DMS79 (cell line): ENCODE measurements at regions not wholly inside any gene's neighbourhood (a gene's known extent, or its start where the extent isn't known, plus 50 kb on each side); places are given as distances from the start of the nearest gene placed in this dataset.
"Not testable (repeated sequence)": the region's sequence is repeated elsewhere in the genome, so short reads cannot be mapped to it uniquely, and the experiment has no call there.

Source experiments
- DNase-seq: peaks from one replicate; lab custom pipeline; 2025; lab: John Stamatoyannopoulos, UW

DNA sequence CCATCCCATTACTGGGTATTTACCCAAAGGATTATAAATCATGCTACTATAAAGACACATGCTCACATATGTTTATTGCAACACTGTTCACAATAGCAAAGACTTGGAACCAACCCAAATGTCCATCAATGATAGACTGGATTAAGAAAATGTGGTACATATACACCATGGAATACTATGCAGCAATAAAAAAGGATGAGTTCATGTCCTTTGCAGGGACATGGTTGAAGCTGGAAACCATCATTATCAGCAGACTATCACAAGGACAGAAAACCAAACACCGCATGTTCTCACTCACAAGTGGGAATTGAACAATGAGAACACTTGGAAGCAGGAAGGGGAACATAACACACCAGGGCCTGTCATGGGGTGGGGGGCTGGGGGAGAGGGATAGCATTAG, 249.6 kb upstream of the RASGRP1 start:
- not testable (repeated sequence) for DNase-seq

GRCh38 chr15:38814891-38815290, 250.3 kb upstream of the RASGRP1 start:
- DNase-seq: no peak

GRCh38 chr15:38817427-38818156, 253.0 kb upstream of the RASGRP1 start:
- no peak for DNase-seq

- DNase-seq: no peak
These were observed 253.7 kb upstream of the RASGRP1 start for GRCh38 chr15:38818157-38818790.

GRCh38 chr15:38819387-38819950, 254.9 kb upstream of the RASGRP1 start:
- no peak for DNase-seq

GRCh38 chr15:38823263-38823662, 258.6 kb upstream of the RASGRP1 start:
- DNase-seq: no peak

DNA sequence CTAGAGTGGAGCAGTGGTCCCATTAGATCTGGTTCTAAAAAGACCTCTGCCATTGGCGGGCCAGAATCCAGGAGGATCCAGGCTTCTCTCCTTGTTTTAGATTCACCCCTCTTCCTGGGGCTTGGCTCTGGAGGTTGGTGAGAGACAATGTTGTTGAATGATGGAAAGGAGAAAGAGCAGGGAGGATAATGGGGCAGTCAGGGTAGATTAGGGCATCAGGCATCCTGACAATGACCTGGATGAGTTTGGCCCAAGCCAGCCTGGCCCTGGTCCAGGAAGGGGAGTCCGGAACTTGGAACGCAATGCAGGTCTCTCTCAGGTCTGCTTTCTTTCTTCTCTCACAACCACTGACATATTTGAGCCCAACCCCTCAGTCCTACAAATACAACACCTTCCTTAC, 260.1 kb upstream of the RASGRP1 start:
- no peak for DNase-seq

DNA sequence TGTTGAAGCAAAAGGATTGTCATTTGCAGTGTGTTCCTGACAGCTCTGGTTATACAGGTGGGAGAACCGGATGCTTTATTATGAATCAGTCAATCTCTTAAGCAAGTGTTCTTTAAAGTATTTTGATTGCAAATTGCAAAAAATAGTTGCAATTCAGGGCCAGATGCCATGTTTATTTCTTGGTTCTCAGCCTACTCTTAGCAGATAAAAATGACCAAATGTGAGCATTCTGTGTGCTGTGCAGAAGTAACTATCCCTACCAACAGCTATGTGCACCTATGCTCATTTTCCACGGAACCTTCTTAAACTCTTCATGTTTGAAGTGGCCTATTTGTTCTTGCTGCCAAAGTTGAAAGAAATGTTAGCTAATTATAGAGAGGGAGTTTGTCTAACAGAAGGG, 262.3 kb upstream of the RASGRP1 start:
- DNase-seq: no peak

DNA sequence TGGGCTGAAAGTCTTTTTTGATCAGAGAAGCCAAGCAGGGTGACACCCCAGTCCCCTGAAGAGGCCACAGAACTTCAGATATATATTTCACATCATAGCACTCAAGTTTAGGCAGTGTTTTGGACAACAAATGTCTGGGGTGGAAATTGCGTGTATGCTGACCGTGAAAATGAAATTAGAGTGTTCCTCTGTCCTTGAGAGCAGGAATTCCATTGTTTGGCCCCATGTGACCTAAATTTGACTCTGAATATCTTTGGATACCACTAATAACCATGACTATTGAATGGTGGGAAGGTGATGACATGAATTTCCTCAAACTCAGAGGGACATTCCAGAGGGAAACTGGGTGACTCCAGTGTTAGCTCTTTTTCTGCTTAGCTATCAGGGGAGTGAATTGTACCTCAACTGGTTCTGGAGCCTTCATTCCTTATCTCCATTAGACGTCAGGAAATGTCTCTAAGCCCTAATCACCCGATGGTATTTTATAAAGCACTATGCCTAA, 263.5 kb upstream of the RASGRP1 start:
- no peak for DNase-seq

DNA sequence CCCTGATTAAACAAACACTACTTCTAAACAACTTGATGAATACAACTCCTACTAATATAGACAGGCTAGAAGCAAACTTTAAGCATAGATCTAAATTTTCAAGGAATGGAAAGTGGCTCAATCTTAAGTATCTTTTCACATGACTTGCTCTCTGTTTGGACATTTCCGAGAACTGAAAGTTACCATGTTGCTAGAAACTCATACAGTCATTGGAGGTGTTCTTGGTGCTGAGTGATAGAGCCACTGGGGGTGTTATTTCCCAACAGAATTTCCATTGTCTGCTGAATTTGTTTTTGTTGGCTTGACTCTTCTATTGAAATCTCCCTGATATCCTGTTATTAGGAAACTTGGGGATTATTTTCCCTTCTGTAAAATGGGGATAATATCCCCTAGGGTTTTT, 264.5 kb upstream of the RASGRP1 start:
- DNase-seq: no peak

GRCh38 chr15:38842226-38842625, 277.6 kb upstream of the RASGRP1 start:
- no peak for DNase-seq

- DNase-seq: no peak
These were observed 278.5 kb upstream of the RASGRP1 start for GRCh38 chr15:38843051-38843501.

DNA sequence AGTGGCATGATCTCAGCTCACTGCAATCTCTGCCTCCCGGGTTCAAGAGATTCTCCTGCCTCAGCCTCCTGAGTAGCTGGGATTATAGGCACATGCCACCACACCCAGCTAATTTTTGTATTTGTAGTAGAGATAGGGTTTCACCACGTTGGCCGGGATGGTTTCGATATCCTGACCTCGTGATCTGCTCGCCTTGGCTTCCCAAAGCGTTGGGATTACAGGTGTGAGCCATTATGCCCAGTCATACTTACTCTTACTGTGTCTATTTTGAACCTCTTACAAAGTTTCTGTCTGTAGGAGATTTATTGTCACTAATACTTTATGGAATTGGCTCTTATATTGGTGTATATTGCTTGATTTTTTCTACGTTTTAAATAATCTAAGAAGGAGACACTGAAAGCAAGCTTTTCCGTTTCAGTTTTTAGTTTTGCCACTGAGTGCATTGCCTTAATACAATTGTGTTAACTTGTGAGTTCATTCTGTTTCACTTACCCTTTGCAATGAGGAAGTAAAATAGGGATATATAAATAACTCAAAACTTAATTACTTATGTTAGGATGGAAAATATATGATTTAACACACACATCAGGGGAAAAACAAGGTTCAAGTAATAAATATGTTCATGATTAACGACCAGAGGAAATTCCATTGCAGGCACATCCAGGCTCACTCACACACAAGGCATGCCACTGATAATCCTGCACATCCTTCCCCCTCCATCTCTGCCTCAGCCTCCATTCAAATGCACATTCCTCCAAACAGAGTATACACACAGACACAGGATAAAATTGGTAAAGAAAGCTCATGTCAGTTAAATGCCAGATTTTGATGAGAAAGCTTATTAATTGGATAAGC, 279.3 kb upstream of the RASGRP1 start:
- DNase-seq: no peak

DNA sequence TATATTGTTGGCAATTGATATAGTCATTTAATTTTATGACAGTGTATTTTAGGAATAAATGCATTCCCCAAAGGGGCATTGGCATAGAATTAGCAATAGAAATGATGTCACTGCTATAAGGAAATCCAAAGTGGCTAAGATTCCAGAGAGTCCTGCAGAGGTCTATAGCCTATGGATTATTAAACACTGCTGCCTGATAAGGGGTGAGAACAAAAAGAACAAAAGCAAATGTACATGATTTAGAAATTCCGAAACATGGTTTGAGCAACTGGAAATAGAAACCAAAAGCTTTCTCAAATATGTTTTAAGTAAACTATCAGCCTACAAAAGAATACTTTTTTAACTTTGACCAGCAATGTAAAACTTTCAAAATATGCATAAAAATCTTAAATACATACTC, 280.1 kb upstream of the RASGRP1 start:
- no peak for DNase-seq

- no peak for DNase-seq
These were observed 281.7 kb upstream of the RASGRP1 start for GRCh38 chr15:38846346-38846745.

DNA sequence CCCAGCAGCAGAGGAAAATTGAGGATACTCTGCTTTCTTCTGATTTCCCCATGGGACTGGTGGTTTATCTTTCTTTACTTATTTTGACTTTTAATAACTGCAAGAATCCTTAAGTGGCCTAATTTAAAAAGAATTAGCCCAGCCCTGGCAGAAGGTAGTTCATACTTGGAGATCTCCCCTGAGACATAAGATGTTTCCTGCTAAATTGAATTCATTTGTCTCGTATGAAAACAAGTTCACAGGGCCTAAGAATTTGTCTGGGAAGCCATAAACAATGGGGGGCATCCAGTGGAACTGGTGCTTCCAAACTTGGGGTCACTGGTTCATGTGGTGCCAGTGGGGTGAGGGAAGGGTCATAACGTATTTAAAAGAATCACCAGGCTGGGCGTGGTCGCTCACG, 283.1 kb upstream of the RASGRP1 start:
- DNase-seq: no peak

GRCh38 chr15:38849046-38849445, 284.4 kb upstream of the RASGRP1 start:
- no peak for DNase-seq

DNA sequence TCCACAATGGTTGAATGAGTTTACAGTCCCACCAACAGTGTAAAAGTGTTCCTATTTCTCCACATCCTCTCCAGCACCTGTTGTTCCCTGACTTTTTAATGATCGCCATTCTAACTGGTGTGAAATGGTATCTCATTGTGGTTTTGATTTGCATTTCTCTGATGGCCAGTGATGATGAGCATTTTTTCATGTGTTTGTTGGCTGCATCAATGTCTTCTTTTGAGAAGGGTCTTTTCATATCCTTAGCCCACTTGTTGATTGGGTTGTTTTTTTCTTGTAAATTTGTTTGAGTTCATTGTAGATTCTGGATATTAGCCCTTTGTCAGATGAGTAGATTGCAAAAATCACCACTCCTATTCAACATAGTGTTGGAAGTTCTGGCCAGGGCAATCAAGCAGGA, 287.6 kb upstream of the RASGRP1 start:
- not testable (repeated sequence) for DNase-seq

DNA sequence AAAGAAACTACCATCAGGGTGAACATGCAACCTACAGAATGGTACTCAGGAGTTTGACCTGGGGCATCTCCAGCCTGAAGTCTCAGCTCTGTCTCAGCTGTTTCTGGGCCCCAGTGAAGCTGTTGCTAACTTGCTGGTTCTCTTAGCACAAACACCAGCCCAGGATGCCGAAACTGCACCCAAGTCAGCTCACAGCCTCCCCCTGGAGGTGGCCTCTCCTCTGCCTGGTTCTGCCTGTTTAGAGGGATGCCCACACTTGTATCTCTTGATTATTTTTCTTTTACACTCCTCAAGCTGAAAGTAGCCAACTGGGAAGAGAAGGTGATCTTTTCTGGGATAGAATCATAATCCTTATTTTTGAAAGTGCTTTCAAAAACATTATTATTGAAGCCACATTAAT, 289.0 kb upstream of the RASGRP1 start:
- no peak for DNase-seq

GRCh38 chr15:38854506-38854905, 289.9 kb upstream of the RASGRP1 start:
- DNase-seq: no peak

- DNase-seq: no peak
These were observed 293.2 kb upstream of the RASGRP1 start for GRCh38 chr15:38857814-38858213.

DNA sequence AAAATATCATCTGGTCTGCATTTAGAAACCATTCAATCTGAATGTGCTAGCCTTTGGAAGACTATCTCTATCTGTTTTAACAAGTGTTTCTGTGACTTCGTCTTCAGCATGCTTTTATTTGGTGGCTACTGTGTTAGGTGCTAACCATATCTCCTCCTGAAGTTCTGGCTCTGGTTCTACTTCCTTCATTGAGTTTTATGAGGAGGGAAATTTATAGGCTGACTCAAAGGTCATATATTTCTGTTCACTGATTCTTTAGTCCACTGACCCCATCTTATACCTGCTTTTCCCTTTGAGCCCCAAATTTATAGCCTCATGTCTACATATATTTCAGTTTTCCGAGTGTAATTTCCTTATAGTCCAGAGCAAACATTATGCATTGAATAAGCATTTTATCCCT, 295.0 kb upstream of the RASGRP1 start:
- no peak for DNase-seq
